GM12872 (cell line): ENCODE measurements at regions not wholly inside any gene's neighbourhood (a gene's known extent, or its start where the extent isn't known, plus 50 kb on each side); places are given as distances from the start of the nearest gene placed in this dataset.

Source experiments
- CTCF ChIP-seq: IDR thresholded peaks from 3 replicates; pipeline ENCODE4 v1.5.1; 2011; ENCODE audit warnings: low read depth, mild to moderate bottlenecking, low read length, moderate library complexity; ENCODE audit not compliant: insufficient read depth

GRCh38 chr22:27139935-27140511 is 482.6 kb downstream of the MIAT start:
- no peak for TF ChIP-seq CTCF

- no peak for TF ChIP-seq CTCF
Observed at GRCh38 chr22:27142286-27142685, 484.9 kb downstream of the MIAT start.

GRCh38 chr22:27144321-27144720 is 486.9 kb downstream of the MIAT start:
- TF ChIP-seq CTCF = no peak

- no peak for TF ChIP-seq CTCF
Observed at GRCh38 chr22:27146866-27147633, 489.7 kb downstream of the MIAT start.

- TF ChIP-seq CTCF = no peak
Observed at GRCh38 chr22:27148055-27148454, 490.7 kb downstream of the MIAT start.

GRCh38 chr22:27148886-27149470 is 491.6 kb downstream of the MIAT start:
- TF ChIP-seq CTCF = no peak

GRCh38 chr22:27149921-27150543 is 492.6 kb downstream of the MIAT start:
- TF ChIP-seq CTCF = no peak
